Natural killer cell (primary cell): ENCODE measurements at regions not wholly inside any gene's neighbourhood (a gene's known extent, or its start where the extent isn't known, plus 50 kb on each side); places are given as distances from the start of the nearest gene placed in this dataset.

Experiments
- ATAC-seq, 3 donors: fragments of 150-1000 bp in 2 of 3; fragments of 200-7000 bp in 1 of 3; cut with Tn5 transposase; 1 replicate in 1 of 3; 2 replicates in 2 of 3; pipeline ENCODE4 v1.10.0; 2021; ENCODE audit warnings: mild to moderate bottlenecking in 2 of 3, moderate library complexity in 2 of 3
- DNase-seq, 2 donors: peaks; one replicate each; pipeline versions ENCODE4 v3.0.0 to v3.0.0-alpha.2; 2013 to 2021; ENCODE audit warnings: mixed read lengths in 1 of 2
- H3K27ac ChIP-seq: one replicate; pipeline ENCODE4 v1.5.1; 2013; ENCODE audit warnings: mild to moderate bottlenecking, low read length
- H3K27me3 ChIP-seq: one replicate; pipeline ENCODE4 v1.6.1; 2013; ENCODE audit warnings: low read length; ENCODE audit not compliant: control insufficient read depth, insufficient read depth
- H3K36me3 ChIP-seq: one replicate; pipeline ENCODE4 v1.6.1; 2013; ENCODE audit warnings: low read length; ENCODE audit not compliant: control insufficient read depth, insufficient read depth
- H3K4me1 ChIP-seq: one replicate; pipeline ENCODE4 v1.6.1; 2013; ENCODE audit warnings: low read length; ENCODE audit not compliant: control insufficient read depth, insufficient read depth
- H3K4me3 ChIP-seq: one replicate; pipeline ENCODE4 v1.5.1; 2013; ENCODE audit warnings: low read length
- H3K9me3 ChIP-seq: one replicate; pipeline ENCODE4 v1.6.1; 2013; ENCODE audit warnings: low read length; ENCODE audit not compliant: control insufficient read depth, insufficient read depth
- H3K27ac Mint-ChIP-seq, 2 donors: one replicate each; pipeline ENCODE4 v1.8.0; 2022; ENCODE audit warnings: mild to moderate bottlenecking in 2 of 2, mixed read lengths in 2 of 2, moderate library complexity in 1 of 2
- H3K27me3 Mint-ChIP-seq, 2 donors: one replicate each; pipeline ENCODE4 v1.8.0; 2022; ENCODE audit warnings: low read depth in 2 of 2, mixed read lengths in 2 of 2
- H3K36me3 Mint-ChIP-seq: one replicate; pipeline ENCODE4 v1.8.0; 2022; ENCODE audit warnings: mixed read lengths
- H3K4me1 Mint-ChIP-seq, 2 donors: one replicate each; pipeline ENCODE4 v1.8.0; 2022; ENCODE audit warnings: mixed read lengths in 2 of 2
- H3K4me3 Mint-ChIP-seq: one replicate; pipeline ENCODE4 v1.8.0; 2022; ENCODE audit warnings: mild to moderate bottlenecking, moderate library complexity, mixed read lengths
- H3K9me3 Mint-ChIP-seq, 2 donors: one replicate each; pipeline ENCODE4 v1.8.0; 2022; ENCODE audit warnings: mixed read lengths in 2 of 2
- WGBS: methylation state at CpG from one replicate; pipeline ENCODE4 v1.1.7; 2013; ENCODE audit warnings: missing lambda C conversion rate; ENCODE audit not compliant: insufficient coverage; 5-methylcytosine and 5-hydroxymethylcytosine counted together
- intact Hi-C: fragments of 100-400 bp; cut with micrococcal nuclease; formaldehyde crosslinking; loops from one replicate; pipeline ENCODE4 v1.14.2; 2022
- TF ChIP-seq, protein P1 (sequence below): fragments of 200-600 bp; IDR thresholded peaks from one replicate; pipeline ENCODE4 v1.8.0; 2022; ENCODE audit warnings: antibody characterized with exemption

DNA sequence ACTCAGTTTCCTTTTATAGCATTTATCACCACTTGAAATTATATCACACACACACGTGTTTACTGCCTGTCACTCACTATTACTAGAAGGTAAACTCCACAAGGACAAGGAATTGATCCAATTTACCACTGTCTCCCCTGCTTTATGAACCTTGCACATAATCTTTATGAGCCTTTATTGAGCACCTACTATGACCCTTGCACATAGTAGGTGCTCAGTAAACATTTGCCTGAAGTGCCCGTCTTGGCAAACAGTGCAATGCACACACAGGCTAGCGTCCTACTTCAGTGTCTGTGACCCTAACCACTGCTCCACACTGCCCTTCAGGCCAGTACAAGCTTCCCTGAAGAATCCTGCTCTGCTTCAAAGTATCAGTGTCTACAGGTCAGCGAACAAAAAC is 237.7 kb upstream of the TMC3 start:
- H3K9me3 Mint-ChIP-seq, result no peaks in the 10 kb centered on the region
- Histone ChIP-seq H3K27ac (no peak overlapping the region), H3K4me3 (no peak overlapping the region), H3K36me3 (no peaks in the 10 kb centered on the region), H3K27me3 (no peaks in the 10 kb centered on the region), H3K4me1 (no peaks in the 10 kb centered on the region), H3K9me3 (no peaks in the 10 kb centered on the region)
- ATAC-seq, result no peak
- no peaks in the 10 kb centered on the region for H3K36me3 Mint-ChIP-seq
- 84% methylated on average over 4 of the region's 4 CpGs for WGBS
- H3K27ac Mint-ChIP-seq, result no peak overlapping the region
- H3K27me3 Mint-ChIP-seq, result peaks cover 8 to 24% of the 10 kb centered on the region in 2 donors
- TF ChIP-seq, protein P1, sequence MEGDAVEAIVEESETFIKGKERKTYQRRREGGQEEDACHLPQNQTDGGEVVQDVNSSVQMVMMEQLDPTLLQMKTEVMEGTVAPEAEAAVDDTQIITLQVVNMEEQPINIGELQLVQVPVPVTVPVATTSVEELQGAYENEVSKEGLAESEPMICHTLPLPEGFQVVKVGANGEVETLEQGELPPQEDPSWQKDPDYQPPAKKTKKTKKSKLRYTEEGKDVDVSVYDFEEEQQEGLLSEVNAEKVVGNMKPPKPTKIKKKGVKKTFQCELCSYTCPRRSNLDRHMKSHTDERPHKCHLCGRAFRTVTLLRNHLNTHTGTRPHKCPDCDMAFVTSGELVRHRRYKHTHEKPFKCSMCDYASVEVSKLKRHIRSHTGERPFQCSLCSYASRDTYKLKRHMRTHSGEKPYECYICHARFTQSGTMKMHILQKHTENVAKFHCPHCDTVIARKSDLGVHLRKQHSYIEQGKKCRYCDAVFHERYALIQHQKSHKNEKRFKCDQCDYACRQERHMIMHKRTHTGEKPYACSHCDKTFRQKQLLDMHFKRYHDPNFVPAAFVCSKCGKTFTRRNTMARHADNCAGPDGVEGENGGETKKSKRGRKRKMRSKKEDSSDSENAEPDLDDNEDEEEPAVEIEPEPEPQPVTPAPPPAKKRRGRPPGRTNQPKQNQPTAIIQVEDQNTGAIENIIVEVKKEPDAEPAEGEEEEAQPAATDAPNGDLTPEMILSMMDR, result no peak
- no peak for DNase-seq
- H3K4me3 Mint-ChIP-seq, result no peak overlapping the region
- intact Hi-C loops, result no loop called here
- H3K4me1 Mint-ChIP-seq, result no peaks in the 10 kb centered on the region

DNA sequence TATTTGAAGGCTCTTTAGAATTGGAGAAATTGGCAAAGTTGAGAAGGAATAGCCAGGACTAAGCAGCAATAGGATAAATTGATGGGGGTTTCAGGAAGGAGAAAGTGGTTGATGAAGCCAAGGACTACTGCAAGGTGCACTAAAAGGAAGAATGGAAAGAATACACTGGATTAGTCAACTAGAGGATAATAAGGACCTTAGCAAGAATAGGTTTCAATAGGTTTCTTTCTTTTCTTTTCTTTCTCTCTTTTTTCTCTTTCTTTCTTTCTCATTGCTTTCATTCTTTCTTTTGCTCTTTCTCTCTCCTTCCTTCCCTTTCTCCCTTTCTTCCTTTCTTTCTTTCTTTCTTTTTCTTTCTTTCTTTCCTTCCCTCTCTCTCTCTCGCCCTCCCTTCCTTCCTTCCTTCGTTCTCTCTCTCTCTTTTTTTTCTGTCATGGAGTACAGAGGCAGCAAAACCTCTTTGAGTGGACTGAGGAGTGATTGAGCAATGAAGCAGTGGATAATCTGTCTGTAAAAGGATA is 234.4 kb upstream of the TMC3 start:
- Histone ChIP-seq H3K36me3 (no peaks in the 10 kb centered on the region), H3K4me1 (no peaks in the 10 kb centered on the region), H3K27me3 (no peaks in the 10 kb centered on the region), H3K4me3 (no peak overlapping the region), H3K9me3 (no peaks in the 10 kb centered on the region), H3K27ac (no peak overlapping the region)
- H3K27ac Mint-ChIP-seq, result no peak overlapping the region
- intact Hi-C loops, result no loop called here
- no peaks in the 10 kb centered on the region for H3K36me3 Mint-ChIP-seq
- no peak for DNase-seq
- no peaks in the 10 kb centered on the region for H3K4me1 Mint-ChIP-seq
- WGBS, result no CpG with 5 or more reads among the region's 2 CpGs
- H3K27me3 Mint-ChIP-seq, result peaks cover 14 to 15% of the 10 kb centered on the region in 2 donors
- TF ChIP-seq, protein P1, result no peak
- no peak overlapping the region for H3K4me3 Mint-ChIP-seq
- ATAC-seq, result no peak
- peaks cover 0 to 3% of the 10 kb centered on the region in 2 donors for H3K9me3 Mint-ChIP-seq

DNA sequence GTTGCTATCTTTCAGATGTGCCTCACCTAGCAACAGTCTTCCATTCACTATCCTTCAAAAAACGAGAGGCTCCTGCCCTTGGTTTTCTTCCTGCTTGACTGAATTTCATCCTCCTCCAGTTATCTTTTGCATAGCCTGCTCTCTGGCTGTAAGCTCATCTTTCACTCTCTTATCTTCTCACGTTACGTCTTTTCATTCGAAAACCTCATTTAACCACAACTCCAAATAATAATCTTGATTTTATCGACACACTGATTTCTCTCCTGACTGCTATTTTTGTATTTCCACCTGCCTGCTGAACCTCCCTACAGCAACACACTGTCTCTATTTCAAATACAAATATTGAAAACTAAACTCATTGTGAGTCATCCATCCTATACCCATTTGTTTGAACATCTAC is 230.7 kb upstream of the TMC3 start:
- intact Hi-C loops, result no loop called here
- ATAC-seq, result no peak
- WGBS, result 73% methylated on average over 5 of the region's 5 CpGs
- H3K36me3 Mint-ChIP-seq, result peaks cover 17% of the 10 kb centered on the region
- Histone ChIP-seq H3K27ac (no peak overlapping the region), H3K4me3 (no peak overlapping the region), H3K36me3 (no peaks in the 10 kb centered on the region), H3K27me3 (no peaks in the 10 kb centered on the region), H3K4me1 (no peaks in the 10 kb centered on the region), H3K9me3 (no peaks in the 10 kb centered on the region)
- no peaks in the 10 kb centered on the region for H3K4me1 Mint-ChIP-seq
- no peak overlapping the region for H3K27ac Mint-ChIP-seq
- TF ChIP-seq, protein P1, result no peak
- no peak overlapping the region for H3K4me3 Mint-ChIP-seq
- peaks cover 6 to 17% of the 10 kb centered on the region in 2 donors for H3K9me3 Mint-ChIP-seq
- no peak for DNase-seq
- H3K27me3 Mint-ChIP-seq, result peaks cover 14 to 15% of the 10 kb centered on the region in 2 donors

DNA sequence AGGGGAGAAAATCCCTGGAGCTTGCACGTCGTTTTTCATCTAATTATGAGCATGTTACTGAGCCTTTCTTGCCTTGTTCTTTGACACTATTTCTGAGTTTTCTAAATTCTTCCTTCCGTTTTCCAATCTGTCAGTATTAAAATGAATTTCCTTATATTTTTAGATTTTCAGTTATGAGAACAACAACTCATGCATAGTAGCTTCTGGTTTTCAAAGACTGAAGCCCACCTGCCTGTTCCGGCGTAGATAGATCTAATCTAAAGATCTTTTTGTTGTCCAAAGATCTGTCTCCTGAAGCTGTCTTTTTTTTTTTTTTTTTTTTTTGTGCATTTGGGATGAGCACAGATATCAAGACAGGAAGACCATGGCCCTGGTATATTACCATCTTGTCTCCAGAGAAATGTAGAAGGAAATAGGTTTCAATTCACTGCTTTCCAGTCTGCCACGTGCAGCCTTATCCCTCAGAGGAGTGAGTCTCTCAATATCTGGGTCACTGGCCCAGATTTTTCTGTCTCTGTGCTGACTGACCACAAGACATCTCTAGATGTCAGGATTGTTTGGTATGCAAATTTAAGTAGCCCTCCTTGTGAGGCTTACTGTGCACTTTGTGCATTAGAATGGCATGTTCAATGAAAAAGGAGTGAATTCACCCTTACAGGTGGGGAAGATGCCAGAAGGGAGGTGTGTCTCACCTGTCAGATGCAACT is 222.3 kb upstream of the TMC3 start:
- Histone ChIP-seq H3K4me1 (no peaks in the 10 kb centered on the region), H3K27me3 (no peaks in the 10 kb centered on the region), H3K27ac (no peak overlapping the region), H3K36me3 (no peaks in the 10 kb centered on the region), H3K9me3 (no peaks in the 10 kb centered on the region), H3K4me3 (no peak overlapping the region)
- Mint-ChIP-seq H3K9me3 (peaks cover 4 to 8% of the 10 kb centered on the region in 2 donors), H3K4me3 (no peak overlapping the region), H3K4me1 (no peaks in the 10 kb centered on the region), H3K27me3 (peaks cover 0 to 3% of the 10 kb centered on the region in 2 donors), H3K36me3 (peaks cover 12% of the 10 kb centered on the region), H3K27ac (no peak overlapping the region)
- DNase-seq (no peak), ATAC-seq (no peak)
- intact Hi-C loops, result no loop called here
- 0% methylated on average over 6 of the region's 6 CpGs for WGBS
- TF ChIP-seq, protein P1, result no peak
